ENCODE measurements at regions not wholly inside any gene's neighbourhood (a gene's known extent, or its start where the extent isn't known, plus 50 kb on each side); places are given as distances from the start of the nearest gene placed in this dataset.

DNA sequence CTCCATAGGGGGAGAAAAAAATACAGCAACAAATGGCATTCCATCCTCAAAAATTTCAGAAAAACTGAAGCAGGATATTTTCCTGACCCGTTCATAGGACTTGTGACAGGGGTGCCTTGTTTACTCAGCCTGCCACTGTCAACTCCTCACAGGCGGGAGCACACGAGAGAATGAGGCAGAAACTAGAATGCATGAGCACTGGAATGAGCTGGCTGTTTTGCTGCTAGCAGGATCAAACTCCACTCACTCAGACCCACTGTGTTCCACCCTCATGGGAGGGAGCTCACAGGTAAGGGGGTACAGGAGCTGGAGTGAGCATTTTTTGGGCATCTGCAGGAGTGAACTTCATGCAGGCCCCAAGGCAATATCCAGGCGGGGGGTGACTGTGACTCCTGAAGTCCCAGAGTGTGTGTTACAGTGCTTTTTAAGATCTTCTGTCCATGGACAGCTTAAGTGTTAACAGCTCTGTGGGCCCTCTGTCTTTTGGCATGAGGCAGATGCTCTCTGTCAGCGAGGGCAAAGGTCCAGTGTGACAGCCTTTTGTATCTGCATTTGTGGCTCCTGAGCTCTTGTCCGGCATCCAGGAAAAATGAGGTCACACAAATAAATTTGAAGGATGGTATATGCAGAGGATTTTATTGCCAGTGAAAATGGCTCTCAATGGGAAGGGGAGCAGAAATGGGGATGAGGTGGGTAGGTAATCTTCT is 905.7 kb upstream of the TENM4 start:
- Histone ChIP-seq H3K27me3 (no peaks in the 10 kb centered on the region), H3K4me1 (no peaks in the 10 kb centered on the region), H3K36me3 (no peaks in the 10 kb centered on the region), H3K4me3 (no peak overlapping the region), H3K27ac (no peak overlapping the region), H3K9me3 (no peaks in the 10 kb centered on the region)
- TF ChIP-seq POLR2AphosphoS5 (IDR thresholded peaks at IDR 0.05) (no peak), POLR2A (IDR thresholded peaks at IDR 0.05) (no peak), EP300 (IDR thresholded peaks at IDR 0.05) (no peak)
- TF ChIP-seq, protein P1, sequence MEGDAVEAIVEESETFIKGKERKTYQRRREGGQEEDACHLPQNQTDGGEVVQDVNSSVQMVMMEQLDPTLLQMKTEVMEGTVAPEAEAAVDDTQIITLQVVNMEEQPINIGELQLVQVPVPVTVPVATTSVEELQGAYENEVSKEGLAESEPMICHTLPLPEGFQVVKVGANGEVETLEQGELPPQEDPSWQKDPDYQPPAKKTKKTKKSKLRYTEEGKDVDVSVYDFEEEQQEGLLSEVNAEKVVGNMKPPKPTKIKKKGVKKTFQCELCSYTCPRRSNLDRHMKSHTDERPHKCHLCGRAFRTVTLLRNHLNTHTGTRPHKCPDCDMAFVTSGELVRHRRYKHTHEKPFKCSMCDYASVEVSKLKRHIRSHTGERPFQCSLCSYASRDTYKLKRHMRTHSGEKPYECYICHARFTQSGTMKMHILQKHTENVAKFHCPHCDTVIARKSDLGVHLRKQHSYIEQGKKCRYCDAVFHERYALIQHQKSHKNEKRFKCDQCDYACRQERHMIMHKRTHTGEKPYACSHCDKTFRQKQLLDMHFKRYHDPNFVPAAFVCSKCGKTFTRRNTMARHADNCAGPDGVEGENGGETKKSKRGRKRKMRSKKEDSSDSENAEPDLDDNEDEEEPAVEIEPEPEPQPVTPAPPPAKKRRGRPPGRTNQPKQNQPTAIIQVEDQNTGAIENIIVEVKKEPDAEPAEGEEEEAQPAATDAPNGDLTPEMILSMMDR (IDR thresholded peaks at IDR 0.05): no peak
- ATAC-seq (ENCODE audit: low FRiP score in 2 of 2) (no peak), DNase-seq (no peak)
- 55 to 69% methylated on average over 5 to 6 of the region's 6 CpGs for WGBS, 2 donors

DNA sequence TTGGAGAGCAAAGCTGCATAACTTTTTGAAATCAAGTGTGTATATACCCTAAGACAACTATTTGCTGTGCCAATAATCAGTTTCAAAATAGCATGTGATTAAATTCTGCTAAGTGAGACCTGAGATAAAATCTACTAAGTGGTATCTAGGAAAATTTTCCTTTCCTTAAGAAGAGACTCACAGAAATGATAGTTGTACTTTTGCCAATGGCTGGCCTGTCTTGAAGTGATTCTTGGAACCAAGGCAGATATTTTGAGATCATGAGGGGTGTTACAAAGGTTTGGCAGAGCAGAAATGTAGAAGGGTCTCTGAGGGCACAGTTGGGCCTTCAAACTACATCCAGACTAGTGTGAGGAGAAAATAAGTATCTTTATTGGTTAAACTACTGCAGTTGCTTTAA is 902.6 kb upstream of the TENM4 start:
- Histone ChIP-seq H3K4me3 (no peak overlapping the region), H3K4me1 (no peaks in the 10 kb centered on the region), H3K27ac (no peak overlapping the region), H3K27me3 (no peaks in the 10 kb centered on the region), H3K36me3 (no peaks in the 10 kb centered on the region), H3K9me3 (no peaks in the 10 kb centered on the region)
- TF ChIP-seq, protein P1 (IDR thresholded peaks at IDR 0.05): no peak
- no peak for TF ChIP-seq POLR2AphosphoS5 (IDR thresholded peaks at IDR 0.05)
- TF ChIP-seq POLR2A (IDR thresholded peaks at IDR 0.05): no peak
- TF ChIP-seq EP300 (IDR thresholded peaks at IDR 0.05): no peak
- ATAC-seq (ENCODE audit: low FRiP score in 2 of 2) (no peak), DNase-seq (no peak)

DNA sequence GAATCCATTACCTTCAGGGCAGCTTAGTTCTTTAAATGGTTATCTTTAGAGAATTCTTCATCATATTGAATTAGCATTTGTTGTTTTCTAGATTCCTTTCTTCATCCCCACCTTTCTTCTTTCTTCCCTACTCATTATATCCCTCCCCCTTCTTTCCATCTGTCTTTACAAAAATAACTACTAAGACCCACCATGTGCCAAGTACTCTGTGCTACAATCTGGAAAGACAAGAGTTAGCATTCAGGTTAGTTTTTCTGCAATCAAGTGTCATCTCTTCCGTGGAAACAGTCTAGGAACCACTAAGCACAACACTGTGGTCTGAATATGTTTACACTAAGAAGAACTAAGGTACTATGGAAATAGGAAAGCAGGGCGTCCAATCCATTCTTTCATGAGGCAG is 897.4 kb upstream of the TENM4 start:
- ATAC-seq (ENCODE audit: low FRiP score in 2 of 2) (no peak), DNase-seq (no peak)
- no peaks in the 10 kb centered on the region for H3K27me3 ChIP-seq
- H3K4me1 ChIP-seq: no peaks in the 10 kb centered on the region
- no peak overlapping the region for H3K4me3 ChIP-seq
- TF ChIP-seq POLR2A (IDR thresholded peaks at IDR 0.05) (no peak), EP300 (IDR thresholded peaks at IDR 0.05) (no peak), POLR2AphosphoS5 (IDR thresholded peaks at IDR 0.05) (no peak)
- TF ChIP-seq, protein P1 (IDR thresholded peaks at IDR 0.05): no peak
- H3K9me3 ChIP-seq: no peaks in the 10 kb centered on the region
- WGBS, 2 donors: 35 to 53% methylated on average over 2 of the region's 2 CpGs
- H3K36me3 ChIP-seq: no peaks in the 10 kb centered on the region
- H3K27ac ChIP-seq: no peak overlapping the region

DNA sequence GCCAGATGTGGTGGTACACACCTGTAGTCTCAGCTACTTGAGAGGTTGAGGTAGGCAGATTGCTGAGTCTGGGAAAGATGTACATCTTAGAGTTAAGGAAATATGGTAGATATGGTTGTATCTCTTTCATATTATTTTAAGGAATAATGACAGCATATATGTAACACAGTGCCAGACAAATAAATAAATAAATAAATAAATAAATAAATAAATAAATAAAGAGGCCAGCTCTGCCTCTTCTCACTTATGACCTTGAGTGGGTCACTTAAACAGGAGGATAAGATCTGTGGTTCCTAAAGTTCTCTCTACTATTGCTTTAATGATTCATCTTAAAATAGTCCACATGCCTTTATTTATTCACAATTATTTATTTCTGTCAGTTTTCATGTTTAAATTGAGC is 890.9 kb upstream of the TENM4 start:
- no peaks in the 10 kb centered on the region for H3K27me3 ChIP-seq
- no peak for DNase-seq

More for the DNA sequence above, 890.9 kb upstream of the TENM4 start:
- H3K4me3 ChIP-seq: no peak overlapping the region
- H3K4me1 ChIP-seq: no peaks in the 10 kb centered on the region
- no peak overlapping the region for H3K27ac ChIP-seq
- TF ChIP-seq, protein P1 (IDR thresholded peaks at IDR 0.05): no peak
- TF ChIP-seq POLR2AphosphoS5 (IDR thresholded peaks at IDR 0.05): no peak
- TF ChIP-seq POLR2A (IDR thresholded peaks at IDR 0.05): no peak
- TF ChIP-seq EP300 (IDR thresholded peaks at IDR 0.05): no peak
- H3K9me3 ChIP-seq: no peaks in the 10 kb centered on the region
- H3K36me3 ChIP-seq: no peaks in the 10 kb centered on the region
- ATAC-seq (ENCODE audit: low FRiP score in 2 of 2): no peak
